ENCODE measurements at regions not wholly inside any gene's neighbourhood (a gene's known extent, or its start where the extent isn't known, plus 50 kb on each side); places are given as distances from the start of the nearest gene placed in this dataset.

GRCh38 chr1:87951409-87951808 is 622.7 kb downstream of the LMO4 start:
- TF ChIP-seq, protein P1, sequence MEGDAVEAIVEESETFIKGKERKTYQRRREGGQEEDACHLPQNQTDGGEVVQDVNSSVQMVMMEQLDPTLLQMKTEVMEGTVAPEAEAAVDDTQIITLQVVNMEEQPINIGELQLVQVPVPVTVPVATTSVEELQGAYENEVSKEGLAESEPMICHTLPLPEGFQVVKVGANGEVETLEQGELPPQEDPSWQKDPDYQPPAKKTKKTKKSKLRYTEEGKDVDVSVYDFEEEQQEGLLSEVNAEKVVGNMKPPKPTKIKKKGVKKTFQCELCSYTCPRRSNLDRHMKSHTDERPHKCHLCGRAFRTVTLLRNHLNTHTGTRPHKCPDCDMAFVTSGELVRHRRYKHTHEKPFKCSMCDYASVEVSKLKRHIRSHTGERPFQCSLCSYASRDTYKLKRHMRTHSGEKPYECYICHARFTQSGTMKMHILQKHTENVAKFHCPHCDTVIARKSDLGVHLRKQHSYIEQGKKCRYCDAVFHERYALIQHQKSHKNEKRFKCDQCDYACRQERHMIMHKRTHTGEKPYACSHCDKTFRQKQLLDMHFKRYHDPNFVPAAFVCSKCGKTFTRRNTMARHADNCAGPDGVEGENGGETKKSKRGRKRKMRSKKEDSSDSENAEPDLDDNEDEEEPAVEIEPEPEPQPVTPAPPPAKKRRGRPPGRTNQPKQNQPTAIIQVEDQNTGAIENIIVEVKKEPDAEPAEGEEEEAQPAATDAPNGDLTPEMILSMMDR (conservative IDR thresholded peaks at IDR 0.05; ENCODE audit: low read length): no peak
- no peak for TF ChIP-seq EZH2phosphoT487 (IDR thresholded peaks at IDR 0.05; ENCODE audit: borderline replicate concordance, low read depth, low read length)

Measured in OCI-LY7 (cell line).